GM12873 (cell line): ENCODE measurements at regions not wholly inside any gene's neighbourhood (a gene's known extent, or its start where the extent isn't known, plus 50 kb on each side); places are given as distances from the start of the nearest gene placed in this dataset.

ENCODE experiments used
- CTCF ChIP-seq: IDR thresholded peaks from 2 replicates; pipeline ENCODE4 v1.5.1; 2012; ENCODE audit warnings: low read depth, mild to moderate bottlenecking, moderate library complexity, low read length, control low read depth; ENCODE audit not compliant: insufficient read depth; ENCODE audit errors: missing control alignments

- no peak for TF ChIP-seq CTCF
Measured at GRCh38 chr9:115978659-115979096, 174.9 kb upstream of the PAPPA start.

- TF ChIP-seq CTCF = no peak
Measured at GRCh38 chr9:115980054-115980453, 173.5 kb upstream of the PAPPA start.

- TF ChIP-seq CTCF = no peak
Measured at GRCh38 chr9:115980502-115980901, 173.1 kb upstream of the PAPPA start.

- TF ChIP-seq CTCF = no peak
Measured at GRCh38 chr9:115980976-115981375, 172.6 kb upstream of the PAPPA start.

- no peak for TF ChIP-seq CTCF
Measured at GRCh38 chr9:115983366-115983765, 170.2 kb upstream of the PAPPA start.

GRCh38 chr9:115985657-115986056 lies 167.9 kb upstream of the PAPPA start:
- no peak for TF ChIP-seq CTCF

GRCh38 chr9:115986508-115986907 lies 167.1 kb upstream of the PAPPA start:
- no peak for TF ChIP-seq CTCF
